Stimulated activated CD8-positive, alpha-beta memory T cell treated with anti-CD3 and anti-CD28 coated beads, Interleukin-2, amount 100 ng/mL, for 1 hour (primary cell): ENCODE measurements at regions not wholly inside any gene's neighbourhood (a gene's known extent, or its start where the extent isn't known, plus 50 kb on each side); places are given as distances from the start of the nearest gene placed in this dataset.

Experiments
- DNase-seq, 2 donors: peaks; one replicate each; pipeline ENCODE4 v3.0.0-alpha.2; 2020; ENCODE audit warnings: low read depth in 2 of 2

- no peak for DNase-seq
Measured at GRCh38 chr10:63708421-63708820, 187.2 kb downstream of the REEP3 start.

- DNase-seq, result no peak
Measured at GRCh38 chr10:63710703-63711102, 189.5 kb downstream of the REEP3 start.

- DNase-seq, result no peak
Measured at GRCh38 chr10:63711361-63711760, 190.2 kb downstream of the REEP3 start.

DNA sequence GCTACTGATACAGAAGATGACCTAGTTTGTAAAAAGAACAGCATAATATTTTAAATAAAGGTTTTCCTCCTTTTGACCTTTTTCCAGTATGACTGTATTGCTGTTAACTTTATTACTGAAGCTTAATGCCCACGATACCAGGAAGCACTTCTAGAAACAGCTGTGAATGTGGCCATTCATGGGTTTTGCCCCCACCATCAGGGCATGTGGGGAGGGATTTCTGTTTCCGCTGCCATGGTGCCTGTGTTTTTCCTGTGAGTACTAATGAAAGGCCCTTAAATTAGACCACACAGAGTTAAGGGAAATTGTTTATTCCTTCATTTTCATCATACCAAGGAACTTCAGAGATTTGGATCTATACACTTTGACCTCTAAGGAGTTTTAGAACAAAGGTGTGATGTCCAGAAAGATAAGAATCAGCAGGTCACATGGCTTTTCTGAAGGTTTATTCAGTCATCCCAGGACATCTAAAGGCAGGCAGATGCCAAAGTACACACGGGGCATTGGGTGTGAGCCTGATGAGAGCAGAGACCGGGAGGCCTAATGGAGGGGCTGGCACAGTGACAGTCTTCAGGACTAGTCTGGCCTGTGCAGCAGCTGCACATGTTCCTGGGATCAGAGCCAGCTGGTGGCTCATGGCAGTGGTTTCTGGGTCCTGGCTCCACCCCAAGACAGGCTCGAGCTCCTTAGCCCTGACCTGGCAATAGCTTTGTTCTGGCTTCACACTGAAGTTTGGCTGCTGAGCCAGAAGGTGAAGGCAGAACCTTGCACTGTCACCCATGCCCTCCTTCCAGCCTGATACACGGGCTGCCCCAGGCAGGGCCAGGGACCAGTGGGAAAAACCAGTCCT, 190.9 kb downstream of the REEP3 start:
- no peak for DNase-seq

GRCh38 chr10:63712717-63713115, 191.5 kb downstream of the REEP3 start:
- DNase-seq, result no peak

DNA sequence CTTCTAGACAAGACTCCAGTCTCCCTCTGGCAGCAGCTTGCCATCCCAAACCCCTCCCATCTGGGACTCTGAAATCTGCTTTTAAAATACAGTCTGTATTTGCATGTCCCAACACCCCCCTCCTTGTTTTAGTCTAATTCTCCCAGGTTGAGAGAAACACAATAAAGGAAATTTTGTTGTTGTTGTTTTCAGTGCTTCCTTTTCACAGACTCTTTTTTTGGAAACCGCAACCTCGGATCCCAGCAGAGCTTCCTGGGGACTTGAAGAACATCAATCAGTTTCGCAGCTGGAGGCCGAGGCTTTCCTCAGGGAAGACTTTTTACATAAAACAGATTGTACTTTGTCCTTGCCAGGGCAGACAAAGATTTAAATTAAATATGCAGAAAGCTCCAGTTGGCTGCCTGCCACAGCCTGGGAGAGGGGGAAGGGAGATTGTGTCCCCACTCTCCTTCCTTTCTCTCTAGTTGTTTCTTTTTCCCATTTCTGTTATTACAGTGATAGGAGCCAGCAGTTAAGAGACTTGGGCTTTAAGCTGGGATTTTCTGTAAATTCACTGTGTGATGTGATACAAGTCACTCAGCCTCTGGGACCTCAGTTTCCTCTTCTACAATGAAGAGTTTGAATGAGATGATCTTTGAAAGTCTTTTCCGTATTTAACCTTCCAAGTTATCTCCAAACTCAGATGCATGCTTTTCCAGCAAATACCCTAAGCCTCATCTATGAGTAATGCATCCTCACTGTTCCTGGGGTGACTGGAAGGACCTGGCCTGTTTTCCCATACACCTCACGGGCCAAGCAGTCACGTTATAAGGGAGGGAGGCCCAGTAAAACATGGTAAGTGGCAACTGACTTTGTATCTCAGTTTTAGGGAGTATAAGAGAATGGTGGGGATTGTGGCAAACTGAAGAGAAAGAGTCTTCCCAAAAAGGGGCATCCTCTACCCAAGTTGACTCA, 192.3 kb downstream of the REEP3 start:
- no peak for DNase-seq

- DNase-seq, result no peak
Measured at GRCh38 chr10:63716016-63716580, 194.9 kb downstream of the REEP3 start.

DNA sequence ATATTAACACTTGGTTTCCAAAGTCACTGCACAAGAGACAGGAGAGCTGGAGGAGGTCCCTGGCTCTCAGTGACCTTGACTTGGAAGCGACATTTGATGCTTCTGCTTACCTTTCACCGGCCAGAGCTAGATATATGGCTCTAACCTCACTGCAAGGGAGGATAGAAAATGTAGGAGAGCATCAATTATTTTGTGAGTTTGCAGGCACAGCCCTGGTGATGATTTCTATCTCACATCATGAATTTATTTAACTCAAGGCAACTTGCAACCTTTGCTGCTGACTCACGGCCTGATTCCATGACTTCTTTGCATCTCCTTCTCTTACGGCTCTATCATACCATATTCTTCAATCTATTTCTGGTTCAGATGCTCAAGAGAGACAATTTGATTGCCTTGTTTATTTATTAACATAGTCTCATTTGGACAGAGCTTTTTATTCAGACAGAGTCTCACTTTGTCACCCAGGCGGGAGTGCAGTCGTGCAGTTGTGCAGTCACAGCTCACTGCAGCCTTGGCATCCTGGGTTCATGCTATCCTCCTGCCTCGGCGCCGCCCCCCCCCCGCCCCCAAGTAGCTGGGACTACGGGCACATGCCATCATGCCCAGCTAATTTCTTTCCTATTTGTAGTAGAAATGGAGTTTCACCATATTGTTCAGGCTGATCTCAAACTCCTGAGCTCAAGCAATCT, 196.0 kb downstream of the REEP3 start:
- DNase-seq, result no peak

DNA sequence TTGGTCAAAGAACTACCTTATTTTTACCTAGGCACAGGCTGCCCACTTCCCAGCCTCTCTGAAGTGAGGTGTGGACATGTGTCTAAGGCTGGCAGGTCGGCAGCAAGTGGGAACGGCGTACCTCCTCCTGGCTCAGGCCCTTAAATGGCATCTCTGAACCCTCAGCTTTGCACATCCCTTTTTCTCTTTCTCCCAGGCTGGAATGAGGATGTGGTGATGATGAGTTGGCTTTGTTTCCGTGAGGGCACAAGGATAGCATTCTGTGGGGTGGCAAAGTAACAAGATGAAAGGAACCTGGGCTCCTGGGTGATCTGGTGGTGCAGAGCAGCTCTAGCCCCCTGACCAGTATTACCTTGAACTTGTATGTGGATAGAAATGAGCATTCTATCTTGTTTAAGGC, 196.8 kb downstream of the REEP3 start:
- DNase-seq, result no peak

GRCh38 chr10:63718421-63718820, 197.2 kb downstream of the REEP3 start:
- DNase-seq, result no peak

DNA sequence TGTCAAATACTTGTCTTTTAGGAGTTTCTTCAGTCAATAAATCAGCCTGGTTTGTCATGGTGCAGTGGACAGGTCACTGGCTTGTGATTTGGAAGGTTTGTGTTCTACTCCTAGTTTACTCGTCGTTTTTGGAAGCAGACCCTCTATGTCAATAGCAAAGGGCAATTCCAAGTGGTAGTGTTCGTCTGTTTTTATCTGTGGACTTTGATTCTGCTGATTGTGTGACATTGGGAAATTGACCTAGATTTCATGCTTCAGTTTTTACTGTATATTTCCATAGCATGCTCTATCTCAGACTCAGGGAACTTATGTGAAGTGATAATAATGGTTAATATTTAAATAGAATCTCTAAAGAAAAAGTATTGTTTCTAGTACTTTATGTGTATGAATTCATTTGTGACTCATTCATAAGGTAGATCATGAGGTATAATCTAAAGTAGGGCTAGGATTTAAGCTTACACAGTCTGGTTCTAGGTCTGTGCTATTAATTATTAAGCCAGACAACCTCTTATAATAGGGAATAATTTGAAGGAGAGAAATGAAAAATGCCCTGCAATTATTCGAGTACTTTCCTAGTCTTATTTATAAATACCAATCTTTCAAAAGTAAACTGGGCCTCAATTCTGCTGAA, 198.1 kb downstream of the REEP3 start:
- DNase-seq, result no peak

GRCh38 chr10:63720072-63720537, 198.9 kb downstream of the REEP3 start:
- DNase-seq, result no peak

DNA sequence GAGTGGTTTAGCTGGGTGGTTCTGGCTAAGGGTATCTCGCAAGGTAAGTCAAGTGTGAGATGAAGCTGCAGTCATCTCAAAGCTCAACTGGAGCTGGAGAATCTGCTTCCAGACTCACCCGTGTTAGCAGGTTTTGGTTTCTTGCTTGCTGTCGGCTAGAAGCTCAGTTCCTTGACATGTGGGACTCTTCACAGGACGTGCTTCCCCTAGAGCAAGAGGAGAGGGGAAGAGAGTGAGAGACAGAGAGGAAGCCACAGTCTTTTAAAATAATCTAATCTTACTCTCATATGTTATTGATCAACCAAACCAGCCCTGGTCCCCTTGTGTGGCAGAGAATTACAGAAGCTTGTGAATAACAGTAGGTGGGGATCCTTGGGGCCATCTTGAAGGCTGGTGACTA, 199.5 kb downstream of the REEP3 start:
- DNase-seq, result no peak

DNA sequence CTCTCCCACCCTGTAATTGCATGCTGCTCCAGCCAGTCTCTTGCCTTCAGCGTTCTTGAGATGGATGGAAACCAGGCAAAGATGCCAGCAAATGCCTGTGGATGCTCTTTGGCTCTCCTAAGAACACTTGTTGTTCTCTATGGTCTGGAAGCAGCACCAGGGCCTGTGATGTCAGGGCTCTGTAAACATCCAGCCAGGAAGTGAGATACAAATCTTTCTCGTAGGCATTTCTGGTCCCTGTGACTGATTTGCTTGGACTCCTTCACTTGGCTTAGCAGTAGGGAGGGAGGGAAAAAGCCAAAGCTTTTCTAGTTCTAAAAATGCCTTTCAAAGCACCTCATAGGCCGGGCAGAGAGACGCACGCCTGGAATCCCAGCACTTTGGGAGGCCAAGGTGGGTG, 201.3 kb downstream of the REEP3 start:
- DNase-seq, result no peak

GRCh38 chr10:63723320-63723719, 202.1 kb downstream of the REEP3 start:
- no peak for DNase-seq

DNA sequence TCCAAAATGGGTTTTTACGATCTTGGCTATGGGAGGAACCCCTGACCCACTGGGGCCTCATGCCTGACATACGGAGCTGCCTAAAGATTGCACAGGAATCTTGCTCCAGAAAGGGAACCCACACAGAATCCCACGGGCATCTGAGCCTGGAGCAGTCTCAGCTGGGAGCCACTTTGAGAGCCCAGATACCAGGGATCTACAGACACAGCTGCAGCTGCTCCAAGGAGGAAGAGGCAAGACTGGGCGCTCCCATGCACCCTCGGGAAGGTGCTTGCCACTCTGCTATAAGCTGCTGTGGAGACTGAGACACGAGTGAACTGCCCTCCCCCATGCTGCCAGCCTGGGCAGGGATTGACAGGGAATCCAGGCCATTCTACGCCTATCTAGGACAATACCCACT, 202.5 kb downstream of the REEP3 start:
- no peak for DNase-seq

- DNase-seq, result no peak
Measured at GRCh38 chr10:63724922-63725321, 203.7 kb downstream of the REEP3 start.

GRCh38 chr10:63726867-63727266, 205.7 kb downstream of the REEP3 start:
- no peak for DNase-seq

GRCh38 chr10:63727636-63728035, 206.4 kb downstream of the REEP3 start:
- no peak for DNase-seq

- no peak for DNase-seq
Measured at GRCh38 chr10:63735305-63735704, 214.1 kb downstream of the REEP3 start.

GRCh38 chr10:63738410-63738809, 217.2 kb downstream of the REEP3 start:
- no peak for DNase-seq
